ENCODE measurements at regions not wholly inside any gene's neighbourhood (a gene's known extent, or its start where the extent isn't known, plus 50 kb on each side); places are given as distances from the start of the nearest gene placed in this dataset.

- H3K9me2 ChIP-seq (replicated peaks; ENCODE audit: insufficient read depth) = no peaks in the 10 kb centered on the region
- TF ChIP-seq CTCF (IDR thresholded peaks at IDR 0.05; ENCODE audit: poor library complexity) (no peak), EZH2 (IDR thresholded peaks at IDR 0.05; ENCODE audit: borderline replicate concordance) (no peak), EZH2phosphoT487 (IDR thresholded peaks at IDR 0.05; ENCODE audit: low read depth, severe bottlenecking, unreplicated experiment) (no peak)
- no peak for DNase-seq (ENCODE audit: low spot score)
- H3K27ac ChIP-seq = no peak overlapping the region
- 75% methylated on average over 7 of the region's 8 CpGs for WGBS (ENCODE audit: low lambda C conversion rate, missing lambda C conversion rate)
- peaks cover 17% of the 10 kb centered on the region for H3K4me1 ChIP-seq (ENCODE audit: insufficient read depth)
- H3K9me3 ChIP-seq (ENCODE audit: low read depth) = no peaks in the 10 kb centered on the region
- no peak overlapping the region for H3K4me2 ChIP-seq
- H3K4me3 ChIP-seq = no peak overlapping the region
- H3K27me3 ChIP-seq = no peaks in the 10 kb centered on the region
- no peaks in the 10 kb centered on the region for H3K36me3 ChIP-seq (replicated peaks; ENCODE audit: insufficient read depth, low read depth)
- no peaks in the 10 kb centered on the region for H3K79me2 ChIP-seq
- H2AFZ ChIP-seq = no peak overlapping the region
- H4K20me1 ChIP-seq (ENCODE audit: insufficient read depth, poor library complexity, severe bottlenecking) = no peaks in the 10 kb centered on the region
Measured at GRCh38 chr15:70327856-70328678, 230.3 kb upstream of the TLE3 start.

GRCh38 chr15:70327328-70327855 lies 229.7 kb upstream of the TLE3 start:
- Histone ChIP-seq H3K4me2 (no peak overlapping the region), H3K36me3 (replicated peaks; ENCODE audit: insufficient read depth, low read depth) (no peaks in the 10 kb centered on the region), H3K9me2 (replicated peaks; ENCODE audit: insufficient read depth) (no peaks in the 10 kb centered on the region), H3K27ac (no peak overlapping the region), H2AFZ (no peak overlapping the region), H3K4me1 (ENCODE audit: insufficient read depth) (peaks cover 24% of the 10 kb centered on the region), H4K20me1 (ENCODE audit: insufficient read depth, poor library complexity, severe bottlenecking) (no peaks in the 10 kb centered on the region), H3K79me2 (no peaks in the 10 kb centered on the region), H3K27me3 (no peaks in the 10 kb centered on the region), H3K4me3 (no peak overlapping the region), H3K9me3 (ENCODE audit: low read depth) (no peaks in the 10 kb centered on the region)
- WGBS (ENCODE audit: low lambda C conversion rate, missing lambda C conversion rate) = 93% methylated on average over 3 of the region's 3 CpGs
- TF ChIP-seq EZH2 (IDR thresholded peaks at IDR 0.05; ENCODE audit: borderline replicate concordance) = no peak
- no peak for TF ChIP-seq CTCF (IDR thresholded peaks at IDR 0.05; ENCODE audit: poor library complexity)
- no peak for TF ChIP-seq EZH2phosphoT487 (IDR thresholded peaks at IDR 0.05; ENCODE audit: low read depth, severe bottlenecking, unreplicated experiment)
- DNase-seq (ENCODE audit: low spot score) = no peak

DNA sequence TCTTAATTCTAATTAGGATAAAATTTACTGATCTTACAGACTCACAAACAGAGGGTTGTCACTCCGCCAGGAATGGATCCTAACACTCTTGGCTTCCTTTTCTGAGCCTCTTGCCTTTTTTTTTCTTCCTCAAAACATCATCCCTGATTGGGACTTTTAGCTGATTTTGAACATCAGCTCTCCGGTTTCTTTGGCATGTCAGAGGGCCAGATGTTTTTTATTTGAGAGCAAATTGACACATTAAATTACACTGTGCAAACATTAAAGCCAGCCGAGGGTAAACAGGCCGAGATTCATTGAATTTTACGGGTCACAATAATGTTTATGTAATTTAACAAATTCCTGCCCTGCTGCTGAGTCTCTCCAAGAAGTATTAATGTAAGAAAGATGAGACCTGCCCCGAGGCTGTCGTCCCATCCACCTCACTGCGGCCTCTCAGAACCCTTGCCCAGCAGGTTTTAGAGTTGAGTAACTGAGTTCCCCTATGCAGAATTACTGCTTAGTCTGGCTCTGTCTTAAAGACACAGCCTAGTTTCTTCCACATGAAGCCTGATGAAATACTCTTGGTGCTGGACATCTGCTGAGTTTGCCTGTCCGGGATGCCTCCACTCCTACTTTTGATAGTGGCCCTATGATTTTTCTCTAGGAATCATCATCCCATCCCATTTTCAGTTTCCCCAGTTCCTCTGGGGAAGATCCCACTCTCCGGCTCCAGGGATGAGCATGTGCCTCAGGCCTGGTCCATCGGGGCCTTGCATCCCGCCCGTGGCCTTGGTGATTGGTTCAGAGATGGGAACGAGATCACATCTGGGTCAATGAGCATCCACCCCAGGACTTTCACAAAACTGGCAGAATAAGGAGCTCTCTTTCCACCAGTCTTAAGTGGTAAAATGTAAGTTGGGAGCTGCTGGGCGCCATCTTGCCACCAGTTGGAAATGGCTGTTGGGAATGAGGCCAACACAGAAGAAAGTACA lies 226.6 kb upstream of the TLE3 start:
- WGBS (ENCODE audit: low lambda C conversion rate, missing lambda C conversion rate) = 49% methylated on average over 15 of the region's 15 CpGs
- TF ChIP-seq CTCF (IDR thresholded peaks at IDR 0.05; ENCODE audit: poor library complexity) (no peak), EZH2 (IDR thresholded peaks at IDR 0.05; ENCODE audit: borderline replicate concordance) (no peak), EZH2phosphoT487 (IDR thresholded peaks at IDR 0.05; ENCODE audit: low read depth, severe bottlenecking, unreplicated experiment) (peak; percentile 97)
- Histone ChIP-seq H3K4me2 (peak overlapping the region; percentile 53), H2AFZ (no peak overlapping the region), H3K36me3 (replicated peaks; ENCODE audit: insufficient read depth, low read depth) (no peaks in the 10 kb centered on the region), H3K4me1 (ENCODE audit: insufficient read depth) (peaks cover 51% of the 10 kb centered on the region), H3K79me2 (no peaks in the 10 kb centered on the region), H3K27me3 (no peaks in the 10 kb centered on the region), H3K4me3 (no peak overlapping the region), H3K9me3 (ENCODE audit: low read depth) (no peaks in the 10 kb centered on the region), H4K20me1 (ENCODE audit: insufficient read depth, poor library complexity, severe bottlenecking) (no peaks in the 10 kb centered on the region), H3K27ac (peak overlapping the region; percentile 75), H3K9me2 (replicated peaks; ENCODE audit: insufficient read depth) (no peaks in the 10 kb centered on the region)
- DNase-seq (ENCODE audit: low spot score) = peak; percentile 77

Measured in hepatocyte (in vitro differentiated cells).